ENCODE measurements at regions not wholly inside any gene's neighbourhood (a gene's known extent, or its start where the extent isn't known, plus 50 kb on each side); places are given as distances from the start of the nearest gene placed in this dataset.

GRCh38 chr2:220779931-220780330 is 792.2 kb downstream of the EPHA4 start:
- TF ChIP-seq, protein P1, sequence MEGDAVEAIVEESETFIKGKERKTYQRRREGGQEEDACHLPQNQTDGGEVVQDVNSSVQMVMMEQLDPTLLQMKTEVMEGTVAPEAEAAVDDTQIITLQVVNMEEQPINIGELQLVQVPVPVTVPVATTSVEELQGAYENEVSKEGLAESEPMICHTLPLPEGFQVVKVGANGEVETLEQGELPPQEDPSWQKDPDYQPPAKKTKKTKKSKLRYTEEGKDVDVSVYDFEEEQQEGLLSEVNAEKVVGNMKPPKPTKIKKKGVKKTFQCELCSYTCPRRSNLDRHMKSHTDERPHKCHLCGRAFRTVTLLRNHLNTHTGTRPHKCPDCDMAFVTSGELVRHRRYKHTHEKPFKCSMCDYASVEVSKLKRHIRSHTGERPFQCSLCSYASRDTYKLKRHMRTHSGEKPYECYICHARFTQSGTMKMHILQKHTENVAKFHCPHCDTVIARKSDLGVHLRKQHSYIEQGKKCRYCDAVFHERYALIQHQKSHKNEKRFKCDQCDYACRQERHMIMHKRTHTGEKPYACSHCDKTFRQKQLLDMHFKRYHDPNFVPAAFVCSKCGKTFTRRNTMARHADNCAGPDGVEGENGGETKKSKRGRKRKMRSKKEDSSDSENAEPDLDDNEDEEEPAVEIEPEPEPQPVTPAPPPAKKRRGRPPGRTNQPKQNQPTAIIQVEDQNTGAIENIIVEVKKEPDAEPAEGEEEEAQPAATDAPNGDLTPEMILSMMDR (IDR thresholded peaks at IDR 0.05): no peak
- TF ChIP-seq ZFX (IDR thresholded peaks at IDR 0.05; ENCODE audit: borderline replicate concordance): no peak

Measured in 22Rv1 (cell line).